CD14-positive monocyte (primary cell): ENCODE measurements at regions not wholly inside any gene's neighbourhood (a gene's known extent, or its start where the extent isn't known, plus 50 kb on each side); places are given as distances from the start of the nearest gene placed in this dataset.
"Not testable (repeated sequence)": the region's sequence is repeated elsewhere in the genome, so short reads cannot be mapped to it uniquely, and the experiment has no call there.

ENCODE experiments used
- DNase-seq, 3 donors: peaks; one replicate each; pipeline ENCODE4 v3.0.0-alpha.2; 2011 to 2022
- H2AFZ ChIP-seq: 2 replicates; pipeline ENCODE4 v1.6.0; 2012; ENCODE audit warnings: mild to moderate bottlenecking, low read depth, low read length, inconsistent platforms; ENCODE audit not compliant: insufficient read depth, poor library complexity, severe bottlenecking
- H3K27ac ChIP-seq, 2 donors: 1 replicate in 1 of 2; 2 replicates in 1 of 2; pipeline ENCODE4 v1.5.1; 2012 to 2013; ENCODE audit warnings: low read length in 2 of 2, control low read depth in 1 of 2, inconsistent platforms in 1 of 2, low read depth in 1 of 2, mild to moderate bottlenecking in 1 of 2
- H3K27me3 ChIP-seq, 2 donors: one replicate each; pipeline versions ENCODE4 v1.6.0 to v1.6.1; 2011 to 2013; ENCODE audit warnings: low read length in 2 of 2; ENCODE audit not compliant: control insufficient read depth in 2 of 2, insufficient read depth in 2 of 2
- H3K36me3 ChIP-seq, 2 donors: replicated peaks in 1 of 2; 1 replicate in 1 of 2; 2 replicates in 1 of 2; pipeline versions ENCODE4 v1.5.1 to v1.6.1; 2012 to 2013; ENCODE audit warnings: low read length in 2 of 2, control low read depth in 1 of 2, inconsistent platforms in 1 of 2, mild to moderate bottlenecking in 1 of 2; ENCODE audit not compliant: insufficient read depth in 2 of 2, control insufficient read depth in 1 of 2
- H3K4me1 ChIP-seq, 2 donors: 1 replicate in 1 of 2; 2 replicates in 1 of 2; pipeline versions ENCODE4 v1.5.1 to v1.6.1; 2012 to 2013; ENCODE audit warnings: low read length in 2 of 2, control low read depth in 1 of 2, inconsistent platforms in 1 of 2, mild to moderate bottlenecking in 1 of 2, moderate library complexity in 1 of 2; ENCODE audit not compliant: insufficient read depth in 2 of 2, control insufficient read depth in 1 of 2
- H3K4me2 ChIP-seq: replicated peaks from 2 replicates; pipeline ENCODE3; 2012; ENCODE audit warnings: low read length, moderate library complexity, mild to moderate bottlenecking; ENCODE audit not compliant: poor library complexity, severe bottlenecking; ENCODE audit errors: extremely low read depth
- H3K4me3 ChIP-seq, 3 experiments: fragments of 200-600 bp in 1 of 3; sonication (generic) in 1 of 3; replicated peaks in 1 of 3; 1 replicate in 2 of 3; 2 replicates in 1 of 3; pipeline ENCODE4 v1.5.1; 2011 to 2013; ENCODE audit warnings: low read length in 3 of 3, mild to moderate bottlenecking in 3 of 3, control low read depth in 2 of 3, low read depth in 2 of 3, inconsistent platforms in 1 of 3, moderate library complexity in 1 of 3
- H3K79me2 ChIP-seq: 2 replicates; pipeline ENCODE4 v1.6.0; 2012; ENCODE audit warnings: mild to moderate bottlenecking, control low read depth, inconsistent platforms, low read length, moderate library complexity; ENCODE audit not compliant: insufficient read depth
- H3K9ac ChIP-seq: 2 replicates; pipeline ENCODE4 v1.6.0; 2017; ENCODE audit warnings: low read length, mild to moderate bottlenecking; ENCODE audit not compliant: insufficient read depth, poor library complexity, severe bottlenecking
- H3K9me3 ChIP-seq, 2 donors: replicated peaks in 1 of 2; 1 replicate in 1 of 2; 2 replicates in 1 of 2; pipeline versions ENCODE4 v1.5.1 to v1.6.1; 2012 to 2013; ENCODE audit warnings: low read length in 2 of 2, control low read depth in 1 of 2; ENCODE audit not compliant: control insufficient read depth in 1 of 2, insufficient read depth in 1 of 2
- H4K20me1 ChIP-seq: 2 replicates; pipeline ENCODE4 v1.6.0; 2012; ENCODE audit warnings: mild to moderate bottlenecking, low read length, control low read depth, moderate library complexity; ENCODE audit not compliant: insufficient read depth
- H3K27ac Mint-ChIP-seq, 7 donors: one replicate each; pipeline ENCODE4 v1.8.0; 2020; ENCODE audit warnings: mild to moderate bottlenecking in 7 of 7, mixed read lengths in 7 of 7, moderate library complexity in 6 of 7, inconsistent platforms in 2 of 7
- H3K27me3 Mint-ChIP-seq, 3 donors: one replicate each; pipeline ENCODE4 v1.8.0; 2021 to 2022; ENCODE audit warnings: low read depth in 3 of 3, mild to moderate bottlenecking in 3 of 3, mixed read lengths in 3 of 3, moderate library complexity in 3 of 3, inconsistent platforms in 1 of 3
- H3K36me3 Mint-ChIP-seq, 2 donors: one replicate each; pipeline ENCODE4 v1.8.0; 2020; ENCODE audit warnings: mixed read lengths in 2 of 2, inconsistent platforms in 1 of 2, mild to moderate bottlenecking in 1 of 2
- H3K4me1 Mint-ChIP-seq: one replicate; pipeline ENCODE4 v1.8.0; 2020; ENCODE audit warnings: mild to moderate bottlenecking, mixed read lengths
- H3K4me3 Mint-ChIP-seq, 2 donors: one replicate each; pipeline ENCODE4 v1.8.0; 2020; ENCODE audit warnings: mild to moderate bottlenecking in 2 of 2, mixed read lengths in 2 of 2, moderate library complexity in 1 of 2
- H3K9me3 Mint-ChIP-seq, 7 donors: one replicate each; pipeline ENCODE4 v1.8.0; 2020 to 2022; ENCODE audit warnings: mixed read lengths in 7 of 7, mild to moderate bottlenecking in 6 of 7, moderate library complexity in 6 of 7, inconsistent platforms in 2 of 7
- CTCF ChIP-seq: fragments of 200-600 bp; IDR thresholded peaks from one replicate; pipeline ENCODE4 v1.8.0; 2022; ENCODE audit warnings: antibody characterized with exemption, mild to moderate bottlenecking
- WGBS: methylation state at CpG from one replicate; pipeline ENCODE4 v1.1.5; 2013; ENCODE audit warnings: missing lambda C conversion rate; ENCODE audit not compliant: insufficient coverage; 5-methylcytosine and 5-hydroxymethylcytosine counted together
- intact Hi-C, 2 donors: fragments of 100-400 bp; cut with micrococcal nuclease; formaldehyde crosslinking; loops; one replicate each; pipeline versions ENCODE4 v1.15.0 to v1.15.1; 2023

GRCh38 chr15:93333796-93334195 is 244.8 kb upstream of the RGMA start:
- no peaks in the 10 kb centered on the region for H3K79me2 ChIP-seq
- peaks cover 0 to 5% (median 0%) of the 10 kb centered on the region in 7 donors for H3K9me3 Mint-ChIP-seq
- H3K27ac ChIP-seq: no peak overlapping the region
- peaks cover 2% of the 10 kb centered on the region for H3K4me1 Mint-ChIP-seq
- H3K36me3 ChIP-seq: no peaks in the 10 kb centered on the region
- H3K9ac ChIP-seq: no peak overlapping the region
- H4K20me1 ChIP-seq: no peaks in the 10 kb centered on the region
- no peak overlapping the region for H2AFZ ChIP-seq
- no peak overlapping the region for H3K4me2 ChIP-seq
- intact Hi-C loops: loop anchor here in 1 of 2 donors (10.0 kb wide), 1 partner anchor 249 kb away; the partner anchor contains the start of gene RGMA
- no peaks in the 10 kb centered on the region for H3K36me3 Mint-ChIP-seq
- peak overlapping the region in 1 of 2 donors; percentile 68 for H3K4me3 Mint-ChIP-seq
- H3K27ac Mint-ChIP-seq: peak overlapping the region in 1 of 7 donors; percentile 58
- H3K4me1 ChIP-seq: no peaks in the 10 kb centered on the region
- peak; percentile 26 for TF ChIP-seq CTCF
- DNase-seq: no peak
- peaks cover 16 to 24% of the 10 kb centered on the region in 2 donors for H3K27me3 ChIP-seq
- H3K9me3 ChIP-seq: no peaks in the 10 kb centered on the region
- H3K27me3 Mint-ChIP-seq: peaks cover 33 to 42% (median 36%) of the 10 kb centered on the region in 3 donors
- no peak overlapping the region for H3K4me3 ChIP-seq
- 0% methylated on average over 2 of the region's 6 CpGs for WGBS

GRCh38 chr15:93333126-93333525 is 244.1 kb upstream of the RGMA start:
- intact Hi-C loops: loop anchor here in 1 of 2 donors (10.0 kb wide), 1 partner anchor 248 kb away; the partner anchor contains the start of gene RGMA
- DNase-seq, H3K4me2 ChIP-seq, H2AFZ ChIP-seq, H3K4me1 ChIP-seq, H4K20me1 ChIP-seq, H3K9ac ChIP-seq, H3K9me3 Mint-ChIP-seq, H3K4me1 Mint-ChIP-seq, H3K36me3 ChIP-seq, H3K4me3 ChIP-seq, H3K27ac Mint-ChIP-seq, H3K9me3 ChIP-seq, H3K79me2 ChIP-seq, H3K36me3 Mint-ChIP-seq, H3K27ac ChIP-seq: not testable (repeated sequence)
- Mint-ChIP-seq H3K27me3 (peaks cover 33 to 42% (median 36%) of the 10 kb centered on the region in 3 donors), H3K4me3 (peak overlapping the region in 1 of 2 donors; percentile 68)
- WGBS: 40% methylated on average over 1 of the region's 16 CpGs
- peaks cover 16 to 24% of the 10 kb centered on the region in 2 donors for H3K27me3 ChIP-seq
